ENCODE measurements at regions not wholly inside any gene's neighbourhood (a gene's known extent, or its start where the extent isn't known, plus 50 kb on each side); places are given as distances from the start of the nearest gene placed in this dataset.

GRCh38 chr9:89668216-89668865 lies 63.5 kb downstream of the GADD45G start:
- Histone ChIP-seq H3K4me3 (no peak overlapping the region), H3K27ac (peak overlapping the region; percentile 43 to 66 (median 59)), H3K4me1 (peaks cover 0 to 51% (median 41%) of the 10 kb centered on the region in 4 donors), H3K27me3 (no peaks in the 10 kb centered on the region), H3K36me3 (no peaks in the 10 kb centered on the region), H3K9me3 (no peaks in the 10 kb centered on the region)
- 43% methylated on average over 7 of the region's 7 CpGs; no CpG with 5 or more reads in 1 of the 2 donors for WGBS, 2 donors (ENCODE audit: low coverage in 1 of 2)
- DNase-seq = no peak
- TF ChIP-seq CTCF (IDR thresholded peaks at IDR 0.05) = no peak
- no peak for TF ChIP-seq POLR2AphosphoS5 (IDR thresholded peaks at IDR 0.05)
- no peak for TF ChIP-seq EP300 (IDR thresholded peaks at IDR 0.05; ENCODE audit: low read depth)
- no peak for TF ChIP-seq POLR2A (IDR thresholded peaks at IDR 0.05)
- in situ Hi-C loops (cut with MboI; ENCODE audit: low pct_ligation_motif_present in 1 of 4, low pct_unique_long_range_greater_than_20kb in 1 of 4, low sequenced_read_pairs in 3 of 4) (no loop called here), intact Hi-C loops (cut with DNase I; ENCODE audit: low total_unique reads) (no loop called here)

- in situ Hi-C loops (cut with MboI; ENCODE audit: low pct_ligation_motif_present in 1 of 4, low pct_unique_long_range_greater_than_20kb in 1 of 4, low sequenced_read_pairs in 3 of 4) (no loop called here), intact Hi-C loops (cut with DNase I; ENCODE audit: low total_unique reads) (no loop called here)
- Histone ChIP-seq H3K4me1 (peaks cover 0 to 47% (median 37%) of the 10 kb centered on the region in 4 donors), H3K36me3 (no peaks in the 10 kb centered on the region), H3K27ac (peak overlapping the region in 3 of 4 donors; percentile 59 to 66 (median 59)), H3K9me3 (no peaks in the 10 kb centered on the region), H3K27me3 (no peaks in the 10 kb centered on the region), H3K4me3 (no peak overlapping the region)
- no peak for DNase-seq
- TF ChIP-seq POLR2A (IDR thresholded peaks at IDR 0.05) (no peak), CTCF (IDR thresholded peaks at IDR 0.05) (no peak), POLR2AphosphoS5 (IDR thresholded peaks at IDR 0.05) (no peak), EP300 (IDR thresholded peaks at IDR 0.05; ENCODE audit: low read depth) (no peak)
- 100% methylated on average over 2 of the region's 2 CpGs; no CpG with 5 or more reads in 1 of the 2 donors for WGBS, 2 donors (ENCODE audit: low coverage in 1 of 2)
These were observed 64.0 kb downstream of the GADD45G start for GRCh38 chr9:89668866-89669246.

GRCh38 chr9:89669361-89669842 lies 64.6 kb downstream of the GADD45G start:
- in situ Hi-C loops (cut with MboI; ENCODE audit: low pct_ligation_motif_present in 1 of 4, low pct_unique_long_range_greater_than_20kb in 1 of 4, low sequenced_read_pairs in 3 of 4) (no loop called here), intact Hi-C loops (cut with DNase I; ENCODE audit: low total_unique reads) (no loop called here)
- Histone ChIP-seq H3K36me3 (no peaks in the 10 kb centered on the region), H3K27ac (peak overlapping the region in 3 of 4 donors; percentile 59 to 66 (median 61)), H3K4me1 (peaks cover 0 to 42% (median 31%) of the 10 kb centered on the region in 4 donors), H3K9me3 (no peaks in the 10 kb centered on the region), H3K27me3 (no peaks in the 10 kb centered on the region), H3K4me3 (no peak overlapping the region)
- no peak for DNase-seq
- no peak for TF ChIP-seq POLR2A (IDR thresholded peaks at IDR 0.05)
- no peak for TF ChIP-seq EP300 (IDR thresholded peaks at IDR 0.05; ENCODE audit: low read depth)
- TF ChIP-seq CTCF (IDR thresholded peaks at IDR 0.05) = no peak
- no peak for TF ChIP-seq POLR2AphosphoS5 (IDR thresholded peaks at IDR 0.05)
- 89% methylated on average over 2 of the region's 2 CpGs; no CpG with 5 or more reads in 1 of the 2 donors for WGBS, 2 donors (ENCODE audit: low coverage in 1 of 2)

- TF ChIP-seq EP300 (IDR thresholded peaks at IDR 0.05; ENCODE audit: low read depth) (no peak), POLR2AphosphoS5 (IDR thresholded peaks at IDR 0.05) (no peak), CTCF (IDR thresholded peaks at IDR 0.05) (no peak), POLR2A (IDR thresholded peaks at IDR 0.05) (no peak)
- 73% methylated on average over 5 of the region's 5 CpGs; no CpG with 5 or more reads in 1 of the 2 donors for WGBS, 2 donors (ENCODE audit: low coverage in 1 of 2)
- Histone ChIP-seq H3K9me3 (no peaks in the 10 kb centered on the region), H3K36me3 (no peaks in the 10 kb centered on the region), H3K4me1 (peaks cover 0 to 41% (median 33%) of the 10 kb centered on the region in 4 donors), H3K27ac (peak overlapping the region in 3 of 4 donors; percentile 30 to 61 (median 59)), H3K4me3 (no peak overlapping the region), H3K27me3 (no peaks in the 10 kb centered on the region)
- in situ Hi-C loops (cut with MboI; ENCODE audit: low pct_ligation_motif_present in 1 of 4, low pct_unique_long_range_greater_than_20kb in 1 of 4, low sequenced_read_pairs in 3 of 4) = no loop called here
- intact Hi-C loops (cut with DNase I; ENCODE audit: low total_unique reads) = no loop called here
- no peak for DNase-seq
These were observed 65.3 kb downstream of the GADD45G start for GRCh38 chr9:89670114-89670513.
